GM18508 (cell line): ENCODE measurements at regions not wholly inside any gene's neighbourhood (a gene's known extent, or its start where the extent isn't known, plus 50 kb on each side); places are given as distances from the start of the nearest gene placed in this dataset.
"Not testable (repeated sequence)": the region's sequence is repeated elsewhere in the genome, so short reads cannot be mapped to it uniquely, and the experiment has no call there.

ENCODE experiments used
- ATAC-seq: cut with Tn5 transposase; IDR thresholded peaks from one replicate; pipeline ENCODE4 v1.9.1; 2021; ENCODE audit warnings: moderate number of reproducible peaks; ENCODE audit not compliant: insufficient read depth, unreplicated experiment

- not testable (repeated sequence) for ATAC-seq
Measured at GRCh38 chr9:64370344-64370743, 914.7 kb downstream of the FOXD4L5 start.

- not testable (repeated sequence) for ATAC-seq
Measured at GRCh38 chr9:64369644-64370043, 915.4 kb downstream of the FOXD4L5 start.

- peak; percentile 100 for ATAC-seq
Measured at GRCh38 chr9:64369114-64369513, 915.9 kb downstream of the FOXD4L5 start.

GRCh38 chr9:64368644-64368942, 916.4 kb downstream of the FOXD4L5 start:
- ATAC-seq: not testable (repeated sequence)

GRCh38 chr9:64367826-64368643, 917.0 kb downstream of the FOXD4L5 start:
- ATAC-seq: not testable (repeated sequence)
